HEK293T (cell line): ENCODE measurements at regions not wholly inside any gene's neighbourhood (a gene's known extent, or its start where the extent isn't known, plus 50 kb on each side); places are given as distances from the start of the nearest gene placed in this dataset.

Source experiments
- CTBP1 ChIP-seq: fragments of 450-650 bp; IDR thresholded peaks from 2 replicates; pipeline ENCODE4 v1.6.1; 2016; ENCODE audit warnings: borderline replicate concordance
- ELF4 ChIP-seq: fragments of 450-650 bp; IDR thresholded peaks from 2 replicates; pipeline ENCODE4 v1.6.1; 2017; ENCODE audit warnings: antibody characterized with exemption
- FOXK2 ChIP-seq: fragments of 450-650 bp; IDR thresholded peaks from 2 replicates; pipeline ENCODE4 v1.6.1; 2016; ENCODE audit warnings: mild to moderate bottlenecking
- FOXM1 ChIP-seq: fragments of 450-650 bp; IDR thresholded peaks from 2 replicates; pipeline ENCODE4 v1.6.1; 2017; ENCODE audit warnings: mild to moderate bottlenecking, borderline replicate concordance
- HDGF ChIP-seq: fragments of 450-650 bp; IDR thresholded peaks from 2 replicates; pipeline ENCODE4 v1.6.1; 2017; ENCODE audit warnings: antibody characterized with exemption, borderline replicate concordance
- TF ChIP-seq, protein P1 (sequence below): fragments of 450-650 bp; IDR thresholded peaks from 2 replicates; pipeline ENCODE4 v1.6.1; 2016

DNA sequence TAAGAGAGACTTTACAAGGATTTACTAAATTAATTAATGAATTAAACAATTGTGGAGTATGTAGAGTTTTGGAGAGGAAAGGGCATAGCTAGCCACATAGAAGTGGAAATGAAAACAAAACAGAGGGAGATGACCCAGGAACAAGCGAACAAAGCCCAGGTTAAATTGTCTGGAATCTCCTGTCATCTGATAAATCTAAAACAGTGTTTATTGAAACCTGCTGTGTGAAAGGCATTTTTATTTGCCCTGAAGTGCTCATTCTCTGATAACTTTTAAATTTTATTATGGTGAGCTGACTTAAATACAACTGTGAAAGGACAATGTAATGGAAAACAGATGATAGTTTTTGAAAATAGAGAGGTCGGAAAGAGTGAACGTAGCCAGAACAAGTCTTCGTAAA lies 682.8 kb upstream of the KIRREL3 start:
- TF ChIP-seq, protein P1, sequence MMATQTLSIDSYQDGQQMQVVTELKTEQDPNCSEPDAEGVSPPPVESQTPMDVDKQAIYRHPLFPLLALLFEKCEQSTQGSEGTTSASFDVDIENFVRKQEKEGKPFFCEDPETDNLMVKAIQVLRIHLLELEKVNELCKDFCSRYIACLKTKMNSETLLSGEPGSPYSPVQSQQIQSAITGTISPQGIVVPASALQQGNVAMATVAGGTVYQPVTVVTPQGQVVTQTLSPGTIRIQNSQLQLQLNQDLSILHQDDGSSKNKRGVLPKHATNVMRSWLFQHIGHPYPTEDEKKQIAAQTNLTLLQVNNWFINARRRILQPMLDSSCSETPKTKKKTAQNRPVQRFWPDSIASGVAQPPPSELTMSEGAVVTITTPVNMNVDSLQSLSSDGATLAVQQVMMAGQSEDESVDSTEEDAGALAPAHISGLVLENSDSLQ = no peak
- TF ChIP-seq ELF4 (no peak), FOXK2 (no peak), FOXM1 (no peak), CTBP1 (no peak), HDGF (no peak)
